NCI-H69 (cell line): ENCODE measurements at regions not wholly inside any gene's neighbourhood (a gene's known extent, or its start where the extent isn't known, plus 50 kb on each side); places are given as distances from the start of the nearest gene placed in this dataset.

ENCODE experiments used
- DNase-seq: peaks from one replicate; lab custom pipeline; 2025; lab: John Stamatoyannopoulos, UW

DNA sequence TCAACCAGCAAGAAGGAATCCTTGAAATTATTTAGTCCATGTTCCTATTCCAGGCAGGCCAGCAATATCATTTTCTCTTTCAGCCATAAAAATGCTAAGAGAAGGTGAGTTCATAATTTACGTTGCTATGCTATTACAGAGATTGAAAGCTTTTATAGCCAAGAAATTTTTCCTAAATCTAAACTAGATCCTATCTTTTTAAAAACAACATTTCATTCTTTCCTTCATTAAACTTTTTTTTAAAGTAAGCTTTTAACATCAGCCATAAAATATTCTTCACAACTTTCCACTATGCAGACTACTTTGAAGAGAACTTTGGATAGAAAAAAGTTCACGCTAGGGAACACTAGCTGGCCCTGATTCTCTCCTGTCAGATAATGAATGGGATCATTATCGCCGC, 159.8 kb downstream of the RPS12 start:
- no peak for DNase-seq

DNA sequence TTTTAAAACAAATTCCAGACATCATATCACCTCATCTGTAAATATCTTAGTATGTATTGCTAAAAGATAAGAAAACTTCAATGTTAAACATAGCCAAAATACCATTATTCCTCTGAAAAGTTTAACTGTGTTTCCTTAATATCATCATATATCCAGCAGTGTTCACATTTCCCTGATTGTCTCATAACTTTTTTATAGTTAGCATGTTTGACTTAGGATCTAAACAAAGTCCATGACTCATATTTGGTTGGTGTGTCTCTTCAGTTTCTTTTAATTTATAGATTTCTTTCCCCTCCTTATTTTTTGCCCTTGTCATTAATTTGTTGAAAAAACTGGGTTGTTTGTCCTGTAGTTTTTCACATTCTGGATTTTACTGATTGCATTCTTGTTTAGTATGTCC, 163.0 kb downstream of the RPS12 start:
- no peak for DNase-seq

DNA sequence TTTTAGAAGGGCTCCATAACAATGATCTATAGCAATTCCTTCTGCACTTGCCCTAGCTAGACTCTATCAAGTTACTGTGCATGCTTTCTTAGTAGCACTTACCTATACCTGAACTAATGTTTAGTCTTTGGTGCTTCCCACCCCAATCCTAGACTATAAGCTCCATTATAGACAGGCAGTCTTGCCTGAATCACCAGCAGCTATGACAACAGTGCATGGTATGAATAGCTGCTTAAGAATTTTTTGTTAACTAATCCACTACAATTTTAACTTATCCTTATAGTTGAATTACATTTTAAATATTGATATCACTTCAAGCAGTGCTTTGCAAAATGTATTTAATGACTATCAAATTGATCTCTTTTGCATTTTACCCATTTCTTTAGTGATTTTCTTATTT, 164.3 kb downstream of the RPS12 start:
- no peak for DNase-seq

DNA sequence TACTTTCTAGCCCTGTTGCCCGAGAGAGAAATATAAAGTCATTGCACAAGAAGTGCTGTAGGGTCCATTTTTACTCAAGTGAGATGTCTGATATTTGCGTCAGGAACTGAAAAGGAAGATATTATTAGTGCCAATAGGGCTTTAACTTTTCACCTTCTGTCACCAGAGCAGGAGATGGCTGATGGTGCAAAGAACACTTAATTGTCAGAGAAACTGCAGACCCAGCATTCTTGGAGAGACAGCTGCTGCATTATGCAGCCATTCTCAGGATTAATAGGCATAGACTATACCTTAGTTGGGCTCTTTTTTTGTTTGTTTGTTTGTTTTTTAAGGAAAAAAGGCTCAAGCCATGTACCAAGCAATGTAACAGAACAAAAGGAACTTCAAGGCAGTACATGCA, 179.4 kb downstream of the RPS12 start:
- no peak for DNase-seq

DNA sequence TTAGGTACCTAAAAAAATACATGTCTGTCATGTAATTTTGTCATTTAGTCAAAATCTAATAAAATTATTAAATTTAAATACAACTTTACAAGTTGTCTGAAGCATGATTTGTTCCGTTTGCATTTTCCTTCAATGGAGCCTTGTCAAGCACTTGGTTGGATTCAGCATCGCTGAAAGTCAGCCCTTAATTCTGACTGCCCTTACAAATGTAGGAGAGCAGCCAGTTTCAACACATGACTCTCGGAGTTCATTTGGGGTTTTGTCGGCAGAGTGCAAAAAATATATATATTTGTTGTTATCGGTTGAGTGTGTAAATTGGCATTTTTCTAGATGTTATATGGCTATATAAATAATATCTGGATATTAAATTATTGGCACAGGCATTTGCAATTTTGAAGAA, 180.6 kb downstream of the RPS12 start:
- DNase-seq = no peak

DNA sequence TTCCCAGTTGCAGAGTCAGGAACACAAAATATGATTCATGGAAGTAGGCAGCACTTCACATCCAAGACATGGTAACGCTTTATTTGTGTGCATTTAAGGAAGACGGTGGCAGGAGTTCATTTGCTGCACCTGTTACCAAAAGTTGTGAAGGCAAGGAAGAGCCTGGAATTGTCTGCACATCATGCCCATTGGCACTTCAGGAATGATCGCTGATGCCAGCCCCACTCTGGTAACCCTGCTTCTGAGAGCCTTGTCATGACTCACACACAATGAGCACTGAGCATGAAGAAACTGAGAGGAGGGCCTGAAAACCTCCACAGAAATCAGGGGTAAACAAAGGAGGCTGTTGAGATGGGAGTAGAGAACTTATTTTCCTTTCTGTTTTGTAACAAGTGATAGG, 181.1 kb downstream of the RPS12 start:
- no peak for DNase-seq

DNA sequence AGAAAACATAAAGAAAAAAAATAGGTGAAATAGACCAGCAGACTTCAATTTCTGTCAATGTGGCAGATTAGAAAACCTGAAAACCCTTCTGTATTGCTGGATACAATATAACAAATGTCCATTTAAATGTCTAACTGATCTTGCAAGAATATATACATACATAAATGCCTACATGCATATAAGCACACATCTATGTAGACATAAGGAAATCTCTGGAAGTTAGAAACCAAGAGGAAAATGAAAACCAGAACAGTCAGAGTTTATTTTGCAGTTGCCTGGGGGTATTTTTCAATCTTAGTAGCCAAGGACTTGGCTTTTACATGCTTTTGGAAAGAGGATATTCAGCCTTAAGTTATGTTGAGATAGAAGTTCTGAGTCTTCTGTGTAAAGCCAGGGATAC, 184.0 kb downstream of the RPS12 start:
- DNase-seq = no peak

DNA sequence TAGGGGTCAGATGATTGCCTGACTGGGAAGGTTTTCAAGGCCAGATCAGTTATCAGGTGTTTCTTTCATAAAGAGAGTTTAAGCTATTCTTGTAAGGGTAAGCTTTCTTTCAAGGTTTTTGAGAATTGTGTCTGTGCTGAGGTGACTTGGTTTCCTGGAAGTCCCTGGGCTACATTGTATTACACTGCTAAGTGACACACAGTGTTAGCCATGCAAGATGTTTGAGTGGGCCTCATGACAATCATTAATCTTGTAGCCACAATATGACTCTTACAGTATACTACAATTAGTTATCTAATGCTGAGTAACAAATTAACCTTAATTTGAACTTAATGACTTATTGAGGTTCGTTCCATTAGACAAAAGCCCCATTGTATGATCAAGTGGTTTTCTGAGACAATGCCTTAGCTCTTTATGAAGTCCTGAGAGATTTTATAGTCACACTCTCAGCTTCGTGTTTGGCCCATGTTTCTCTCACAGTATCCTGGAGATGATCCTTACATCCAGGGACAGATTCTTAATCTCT, 186.7 kb downstream of the RPS12 start:
- no peak for DNase-seq

DNA sequence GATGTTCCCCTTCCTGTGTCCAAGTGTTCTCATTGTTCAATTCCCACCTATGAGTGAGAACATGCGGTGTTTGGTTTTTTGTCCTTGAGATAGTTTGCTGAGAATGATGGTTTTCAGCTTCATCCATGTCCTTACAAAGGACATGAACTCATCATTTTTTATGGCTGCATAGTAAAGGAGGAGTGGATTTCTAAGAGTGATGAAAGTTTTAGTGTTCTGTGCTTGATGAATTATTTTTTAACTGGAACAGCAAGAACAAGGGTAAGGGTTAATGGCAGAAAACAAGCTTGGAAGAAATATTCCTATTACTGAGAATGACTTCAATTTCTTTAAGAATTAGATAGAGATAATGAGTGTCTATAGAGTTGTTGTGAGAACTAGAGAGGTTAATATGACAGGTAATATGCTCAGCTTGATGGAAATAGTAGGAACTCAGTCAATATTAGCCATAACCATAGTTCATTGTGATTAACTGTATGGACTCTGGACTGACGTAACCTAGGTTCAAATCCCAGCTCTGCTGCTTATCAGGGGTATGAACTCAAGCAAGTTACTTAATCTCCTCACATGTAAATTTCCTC, 190.0 kb downstream of the RPS12 start:
- no peak for DNase-seq

DNA sequence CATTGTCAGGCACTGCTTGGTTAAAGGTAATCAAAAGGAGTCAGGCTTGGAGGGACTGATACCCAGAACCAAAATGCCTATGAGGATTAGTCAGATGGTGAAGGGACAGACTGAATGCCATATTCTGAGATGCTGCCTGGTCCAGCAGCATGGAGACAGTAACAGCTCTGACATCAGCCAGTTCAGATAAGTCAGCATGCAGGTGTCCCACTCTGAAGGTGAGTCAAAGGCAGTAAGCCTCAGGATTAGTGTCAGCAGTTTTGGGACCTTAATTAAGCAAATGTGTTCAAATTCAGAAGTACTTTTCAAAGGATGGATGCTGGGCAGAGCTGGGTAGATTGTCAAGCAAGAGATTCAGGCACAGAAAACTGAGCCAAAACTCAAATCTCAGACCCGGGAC, 198.4 kb downstream of the RPS12 start:
- DNase-seq = no peak

DNA sequence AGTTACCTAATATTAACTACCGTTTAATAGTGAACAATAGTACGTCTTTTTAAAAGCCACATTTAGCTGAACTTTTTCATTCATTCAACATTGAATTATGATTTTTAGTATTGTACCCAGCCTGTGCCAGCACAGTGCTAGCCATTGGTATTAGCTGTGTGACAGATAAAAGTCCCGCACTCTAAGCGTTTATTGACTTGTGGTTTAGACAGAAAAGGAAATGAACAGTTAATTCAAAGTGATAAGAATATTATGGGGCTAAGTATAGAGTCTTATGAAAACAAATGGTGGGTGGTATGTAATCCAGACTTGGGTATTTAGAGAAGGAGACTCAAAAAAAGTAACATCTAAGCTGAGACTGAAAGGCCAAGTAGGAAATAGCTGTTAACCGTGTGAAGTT, 202.3 kb downstream of the RPS12 start:
- no peak for DNase-seq

DNA sequence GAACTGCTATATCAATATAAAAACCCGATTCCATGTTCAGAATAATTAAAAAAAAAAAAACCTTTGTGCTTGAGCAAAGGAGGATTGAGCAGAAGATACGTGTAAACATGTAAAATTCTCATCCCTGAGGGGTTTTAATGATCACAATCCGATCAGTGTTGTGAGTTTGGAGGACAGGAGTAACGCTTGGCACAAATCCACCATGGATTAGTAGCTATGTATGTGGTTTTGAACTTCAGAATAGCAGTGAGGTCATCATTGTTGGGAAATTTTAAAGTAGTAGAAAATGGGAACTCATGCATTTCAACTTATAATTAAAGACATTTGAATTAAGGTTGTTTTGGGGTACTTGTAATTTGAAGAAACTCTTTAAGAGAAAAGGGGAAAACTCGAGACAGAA, 203.2 kb downstream of the RPS12 start:
- DNase-seq = no peak

DNA sequence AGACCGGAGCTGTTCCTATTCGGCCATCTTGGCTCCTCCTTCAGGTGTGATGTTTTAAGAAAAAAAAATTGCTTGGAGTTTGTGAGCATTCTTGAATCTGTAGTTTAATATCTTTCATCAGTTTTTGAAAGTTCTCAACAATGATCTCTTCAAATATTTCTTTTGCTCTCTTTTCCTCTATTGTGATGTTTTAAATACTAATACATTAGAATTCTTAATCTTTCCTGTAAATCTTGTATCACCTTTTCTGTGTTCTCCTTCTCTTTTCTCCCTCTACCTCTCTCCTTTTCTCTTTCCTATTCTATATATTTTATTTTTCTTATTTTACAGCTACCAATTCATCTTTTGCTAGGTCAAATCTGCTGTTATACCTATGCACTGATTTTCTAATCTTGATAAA, 212.3 kb downstream of the RPS12 start:
- no peak for DNase-seq

DNA sequence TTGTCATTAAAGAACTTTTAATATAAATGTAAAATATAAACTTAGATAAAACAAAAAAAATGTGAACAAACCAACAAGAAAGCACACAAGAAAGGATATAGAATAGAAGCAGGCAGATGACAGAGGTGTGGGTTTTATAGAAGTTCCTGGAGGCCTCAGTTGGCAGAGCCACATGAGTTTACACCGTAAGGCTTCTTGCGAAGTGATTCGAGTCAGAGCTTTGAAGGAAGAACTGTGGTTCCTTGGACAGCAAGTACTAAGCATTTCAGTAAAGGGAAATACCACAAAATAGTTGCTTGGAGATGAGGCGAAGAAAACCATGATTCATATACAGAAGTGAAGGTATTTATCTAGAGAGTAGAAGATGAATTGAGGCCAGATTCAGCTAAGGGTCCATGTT, 207.9 kb upstream of the EYA4 start:
- DNase-seq = no peak

DNA sequence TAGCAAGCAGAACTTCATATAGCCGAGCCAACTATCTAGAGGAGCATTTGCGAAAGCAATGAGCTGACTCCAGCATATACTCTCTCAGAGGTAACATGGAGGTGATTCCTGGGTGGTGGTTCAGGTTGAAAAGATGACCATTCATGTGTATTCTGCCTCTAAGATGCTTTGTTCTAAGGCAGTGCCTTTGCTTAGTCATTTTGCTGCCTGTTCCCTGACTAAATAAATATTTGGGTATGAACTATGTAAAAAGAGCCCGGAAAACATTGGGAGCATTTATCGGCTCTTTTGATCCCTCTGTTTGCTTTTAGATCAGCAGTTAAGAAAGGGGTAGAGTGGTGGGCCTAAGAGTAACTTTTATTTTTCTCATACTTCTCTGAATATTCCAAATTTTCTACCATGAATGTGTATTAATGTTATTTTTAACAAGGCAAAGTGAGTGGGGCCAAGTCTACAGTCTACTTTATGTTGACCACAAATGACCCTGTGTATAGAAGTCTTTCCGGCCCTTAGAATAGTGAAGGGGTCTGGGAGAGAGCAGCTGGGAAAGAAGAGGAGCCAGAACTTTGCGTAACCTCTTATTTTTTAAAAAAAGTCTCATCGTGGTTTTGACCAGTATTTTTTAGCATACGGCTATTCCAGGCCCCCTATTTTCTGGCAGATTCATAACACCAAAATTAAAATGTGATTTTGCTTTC, 206.5 kb upstream of the EYA4 start:
- no peak for DNase-seq

DNA sequence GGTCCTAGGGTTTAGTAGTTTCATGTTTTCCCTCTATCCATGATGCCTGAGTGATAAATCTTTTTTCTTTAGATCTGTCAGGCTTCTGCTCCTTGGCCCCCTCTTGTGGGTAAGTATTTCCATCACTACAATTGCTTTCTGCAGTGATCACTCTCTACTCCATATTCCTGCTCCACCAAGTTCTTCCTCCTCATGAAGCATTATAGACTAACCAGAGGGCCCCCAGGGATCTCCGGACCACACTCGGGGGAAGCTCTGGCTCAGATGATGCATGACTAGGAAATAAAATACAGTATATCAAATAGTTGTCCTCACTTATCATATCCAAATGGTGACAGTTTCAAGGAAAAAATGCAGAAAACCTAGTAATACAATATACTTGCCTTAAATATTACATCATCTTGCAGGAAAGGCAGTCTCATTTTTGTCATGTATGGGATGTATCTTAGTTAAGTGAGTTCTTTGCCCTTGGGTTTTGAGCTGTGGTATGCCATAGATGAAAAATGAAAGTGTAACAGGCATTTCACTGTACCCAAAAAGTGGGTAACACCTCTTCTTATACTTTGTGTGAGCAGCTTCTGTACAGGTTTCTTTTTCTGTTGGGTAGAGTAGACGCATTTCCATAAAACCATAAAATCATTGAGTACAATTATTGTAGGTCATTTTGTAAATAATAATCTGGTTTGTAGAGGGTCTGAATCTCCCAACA, 200.9 kb upstream of the EYA4 start:
- DNase-seq = no peak

DNA sequence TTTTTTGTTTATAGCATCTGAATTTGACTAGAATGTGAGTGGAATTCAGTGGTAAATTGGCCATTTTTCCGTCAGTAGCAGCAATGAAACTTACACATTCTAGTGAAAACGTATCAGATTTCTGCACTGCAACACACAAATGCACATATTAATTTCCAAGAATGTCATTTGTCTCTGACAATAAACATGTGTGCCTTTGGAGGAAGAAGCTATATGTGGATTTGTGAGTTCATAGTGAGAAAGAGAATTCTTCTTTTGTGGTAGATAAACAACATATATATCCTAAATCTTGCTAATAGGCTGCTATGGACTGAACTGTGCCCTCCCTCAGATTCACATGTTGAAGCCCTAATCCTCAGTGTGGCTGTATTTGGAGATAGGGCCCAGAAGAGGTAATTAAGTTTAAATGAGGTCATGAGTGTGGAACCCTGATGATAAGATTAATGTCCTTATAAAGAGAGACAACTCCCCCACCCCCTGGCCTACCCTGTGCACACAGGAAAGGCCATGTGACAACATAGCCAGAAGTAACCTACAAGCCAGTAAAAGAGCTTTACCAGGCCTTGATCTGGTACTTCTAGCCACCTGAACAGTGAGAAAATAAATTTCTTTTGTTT, 200.2 kb upstream of the EYA4 start:
- DNase-seq = no peak

DNA sequence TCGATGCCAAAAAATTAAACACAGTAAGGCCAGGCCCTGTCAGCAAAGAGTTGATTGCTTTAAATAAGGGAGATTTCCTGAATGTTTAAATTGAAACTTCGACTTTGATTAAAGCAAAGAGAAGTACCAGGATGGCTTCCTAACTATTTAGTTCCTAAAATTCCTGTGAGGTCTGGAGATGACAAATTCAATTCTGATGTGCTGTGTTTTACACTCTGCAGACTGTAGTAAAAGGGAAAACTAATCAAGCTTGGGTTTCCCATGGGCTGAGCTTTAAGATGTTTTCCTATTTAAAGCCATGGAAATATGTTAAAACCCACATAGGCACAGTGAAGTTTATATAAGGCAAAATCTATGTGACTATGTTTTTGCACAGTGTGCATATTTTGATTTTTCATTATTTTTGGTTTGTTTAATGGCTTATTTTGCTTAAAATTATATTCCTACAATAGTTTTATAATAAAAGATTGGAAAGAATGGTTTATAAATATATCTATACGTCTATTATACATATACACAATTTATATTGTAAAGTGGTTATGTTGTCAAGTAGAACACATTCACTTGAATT, 198.5 kb upstream of the EYA4 start:
- no peak for DNase-seq

DNA sequence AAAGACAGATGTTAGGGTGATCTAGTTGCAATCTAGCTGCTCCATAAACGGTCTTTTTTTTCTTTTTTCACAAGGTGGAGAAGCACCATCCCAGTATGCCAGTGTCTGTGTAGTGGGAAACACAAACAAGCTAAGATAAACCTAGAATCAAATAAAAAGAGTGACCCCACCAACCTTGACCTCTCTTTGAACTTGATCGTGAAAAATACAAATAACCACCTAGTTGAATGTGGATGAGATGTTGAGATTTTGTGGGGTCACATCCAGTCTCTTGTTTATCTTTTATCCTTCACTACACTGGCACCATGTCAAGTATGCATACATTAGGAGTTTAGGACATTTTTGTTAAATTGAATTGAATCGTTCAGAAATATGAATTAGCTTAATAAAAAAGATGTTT, 194.6 kb upstream of the EYA4 start:
- DNase-seq = no peak

DNA sequence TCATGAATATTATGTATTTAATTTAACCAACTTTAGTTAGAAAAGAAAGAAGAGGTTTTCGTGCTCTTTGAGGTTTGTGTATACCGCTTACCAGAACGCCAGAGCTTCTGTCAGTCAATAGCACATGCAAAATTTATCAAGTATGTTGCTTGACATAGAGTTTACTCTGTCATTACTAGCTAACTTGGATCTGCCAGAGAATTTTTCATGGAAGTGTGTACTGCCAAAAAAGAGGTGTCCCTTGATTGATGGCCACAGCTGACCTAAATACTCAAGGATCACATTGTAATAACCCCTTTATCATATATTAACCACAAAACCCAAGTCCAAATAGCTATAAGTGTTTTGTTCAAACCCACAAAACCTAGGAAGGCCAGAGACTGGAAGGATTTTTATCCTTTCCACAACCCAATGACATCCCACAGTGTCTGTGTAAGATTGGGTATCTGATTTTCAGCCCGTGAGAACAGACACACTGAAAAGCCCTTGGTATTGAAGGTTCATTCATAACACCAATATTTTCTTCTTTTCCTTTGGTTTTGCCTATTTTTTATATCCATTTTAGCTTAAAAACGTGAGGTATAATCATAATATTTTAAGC, 194.0 kb upstream of the EYA4 start:
- DNase-seq = no peak

DNA sequence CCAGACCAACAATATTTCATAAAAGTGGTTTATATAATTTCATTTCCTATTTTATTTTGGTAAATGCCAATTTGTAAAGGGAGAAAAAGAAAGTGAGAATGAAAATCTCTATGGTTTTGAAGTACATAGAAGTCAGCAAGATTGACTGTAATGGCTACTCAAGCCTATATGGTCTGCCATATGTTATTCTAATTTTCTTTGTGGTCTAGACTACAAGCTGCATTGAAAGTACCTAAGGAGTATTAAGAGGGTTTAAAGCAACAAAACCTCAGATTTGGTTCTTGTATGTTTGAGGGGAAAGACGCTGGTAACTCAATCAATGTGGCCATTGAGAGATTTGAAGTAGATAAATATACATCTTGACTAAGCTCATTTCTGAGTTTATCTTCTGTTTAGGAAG, 193.5 kb upstream of the EYA4 start:
- DNase-seq = no peak

DNA sequence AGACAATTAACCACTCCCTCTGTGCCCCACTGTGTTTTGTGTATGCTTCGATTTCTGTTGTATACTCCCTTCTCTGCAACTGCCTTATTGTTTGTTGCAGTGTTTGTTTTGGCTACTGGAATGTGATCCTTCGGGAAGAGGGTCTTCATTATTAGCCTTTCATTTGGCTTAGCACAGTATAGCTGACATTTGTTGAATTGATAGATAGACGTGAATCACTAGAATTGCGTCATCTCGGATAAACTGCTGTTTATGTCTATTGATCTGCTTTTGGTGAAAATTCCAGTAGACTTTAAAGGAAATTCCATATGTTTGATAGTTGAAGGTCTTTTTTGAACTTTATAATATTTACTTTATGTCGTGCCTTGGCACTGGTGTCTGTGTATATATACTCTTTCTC, 189.9 kb upstream of the EYA4 start:
- no peak for DNase-seq
